ENCODE measurements at regions not wholly inside any gene's neighbourhood (a gene's known extent, or its start where the extent isn't known, plus 50 kb on each side); places are given as distances from the start of the nearest gene placed in this dataset.

DNA sequence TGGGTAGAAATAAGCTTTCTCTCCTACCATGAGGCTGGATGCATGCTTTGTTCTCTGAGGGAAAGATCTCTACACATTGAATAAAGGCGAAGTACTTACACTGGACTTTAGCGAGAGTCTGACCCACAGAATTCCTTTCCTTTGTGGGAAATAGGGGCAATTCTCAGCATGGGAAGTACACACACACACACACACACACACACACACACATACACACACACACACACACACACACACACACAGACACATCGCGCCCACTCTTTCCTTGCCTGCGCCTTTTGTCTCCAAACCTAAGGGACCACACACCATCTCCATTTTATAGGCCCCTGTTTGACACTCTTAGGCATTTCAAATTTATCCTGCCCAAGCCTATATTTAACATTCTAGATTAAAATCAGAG is 83.8 kb downstream of the LUZP4 start:
- intact Hi-C loops (cut with micrococcal nuclease; ENCODE audit: unreplicated experiment), result no loop called here
- CTCF ChIA-PET, result no interaction called here
- no peaks in the 10 kb centered on the region for H3K27me3 Mint-ChIP-seq (ENCODE audit: unreplicated experiment)
- TF ChIP-seq, protein P1, sequence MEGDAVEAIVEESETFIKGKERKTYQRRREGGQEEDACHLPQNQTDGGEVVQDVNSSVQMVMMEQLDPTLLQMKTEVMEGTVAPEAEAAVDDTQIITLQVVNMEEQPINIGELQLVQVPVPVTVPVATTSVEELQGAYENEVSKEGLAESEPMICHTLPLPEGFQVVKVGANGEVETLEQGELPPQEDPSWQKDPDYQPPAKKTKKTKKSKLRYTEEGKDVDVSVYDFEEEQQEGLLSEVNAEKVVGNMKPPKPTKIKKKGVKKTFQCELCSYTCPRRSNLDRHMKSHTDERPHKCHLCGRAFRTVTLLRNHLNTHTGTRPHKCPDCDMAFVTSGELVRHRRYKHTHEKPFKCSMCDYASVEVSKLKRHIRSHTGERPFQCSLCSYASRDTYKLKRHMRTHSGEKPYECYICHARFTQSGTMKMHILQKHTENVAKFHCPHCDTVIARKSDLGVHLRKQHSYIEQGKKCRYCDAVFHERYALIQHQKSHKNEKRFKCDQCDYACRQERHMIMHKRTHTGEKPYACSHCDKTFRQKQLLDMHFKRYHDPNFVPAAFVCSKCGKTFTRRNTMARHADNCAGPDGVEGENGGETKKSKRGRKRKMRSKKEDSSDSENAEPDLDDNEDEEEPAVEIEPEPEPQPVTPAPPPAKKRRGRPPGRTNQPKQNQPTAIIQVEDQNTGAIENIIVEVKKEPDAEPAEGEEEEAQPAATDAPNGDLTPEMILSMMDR (IDR thresholded peaks at IDR 0.05; ENCODE audit: unreplicated experiment), result no peak
- no peaks in the 10 kb centered on the region for H3K9me3 Mint-ChIP-seq (ENCODE audit: low read depth, unreplicated experiment)
- no peak overlapping the region for H3K4me3 Mint-ChIP-seq (ENCODE audit: low read depth, unreplicated experiment)
- H3K4me1 Mint-ChIP-seq (ENCODE audit: low read depth, unreplicated experiment), result peaks cover 11% of the 10 kb centered on the region
- DNase-seq, result no peak
- no peak overlapping the region for H3K27ac Mint-ChIP-seq (ENCODE audit: unreplicated experiment)
- no peaks in the 10 kb centered on the region for H3K36me3 Mint-ChIP-seq (ENCODE audit: insufficient read depth, unreplicated experiment)
- no TSS peak for BruUV-seq (replicated peaks)

DNA sequence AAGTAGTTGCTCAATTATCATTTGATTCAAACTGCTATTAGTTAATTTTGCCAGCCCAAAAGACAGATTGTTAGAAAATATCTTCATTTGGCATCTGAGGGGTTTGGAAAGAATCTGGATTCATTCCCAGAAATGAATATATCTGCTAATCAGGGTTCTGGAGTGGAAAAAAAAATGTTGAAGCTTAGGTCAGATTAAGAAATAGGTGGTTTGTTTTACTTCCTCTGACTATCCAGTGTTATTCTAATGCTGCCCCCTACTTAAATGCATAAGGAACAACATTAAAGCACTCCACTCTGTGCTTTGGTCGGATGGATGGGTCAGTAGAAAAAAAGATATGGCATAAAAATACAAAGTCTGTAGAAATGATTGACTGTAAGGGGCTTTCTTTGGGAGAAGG is 89.0 kb downstream of the LUZP4 start:
- Mint-ChIP-seq H3K4me3 (ENCODE audit: low read depth, unreplicated experiment) (no peak overlapping the region), H3K36me3 (ENCODE audit: insufficient read depth, unreplicated experiment) (no peaks in the 10 kb centered on the region), H3K27me3 (ENCODE audit: unreplicated experiment) (no peaks in the 10 kb centered on the region), H3K4me1 (ENCODE audit: low read depth, unreplicated experiment) (no peaks in the 10 kb centered on the region), H3K27ac (ENCODE audit: unreplicated experiment) (no peak overlapping the region), H3K9me3 (ENCODE audit: low read depth, unreplicated experiment) (no peaks in the 10 kb centered on the region)
- no peak for DNase-seq
- intact Hi-C loops (cut with micrococcal nuclease; ENCODE audit: unreplicated experiment), result no loop called here
- BruUV-seq (replicated peaks), result no TSS peak
- TF ChIP-seq, protein P1 (IDR thresholded peaks at IDR 0.05; ENCODE audit: unreplicated experiment), result no peak
- CTCF ChIA-PET, result no interaction called here

DNA sequence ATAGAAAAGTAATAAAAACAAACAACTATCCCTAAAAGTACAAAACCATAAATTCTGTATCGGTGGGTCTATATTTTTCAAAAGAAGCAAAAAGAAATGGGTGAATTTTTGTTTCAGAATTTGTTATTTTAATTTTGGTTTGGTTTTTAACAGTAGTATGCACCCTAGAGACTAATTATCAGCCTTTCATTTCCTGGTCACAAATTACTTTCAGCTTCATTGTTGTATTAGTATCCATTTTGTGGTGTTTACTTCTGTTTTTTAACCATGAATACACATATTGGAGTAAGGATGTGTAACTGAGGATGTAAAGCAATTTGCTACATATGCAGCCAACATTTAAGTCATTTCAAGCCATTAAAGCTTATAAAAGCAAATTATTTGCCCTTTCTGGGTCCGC is 97.8 kb downstream of the LUZP4 start:
- H3K4me3 Mint-ChIP-seq (ENCODE audit: low read depth, unreplicated experiment), result no peak overlapping the region
- no peaks in the 10 kb centered on the region for H3K36me3 Mint-ChIP-seq (ENCODE audit: insufficient read depth, unreplicated experiment)
- H3K9me3 Mint-ChIP-seq (ENCODE audit: low read depth, unreplicated experiment), result no peaks in the 10 kb centered on the region
- DNase-seq, result no peak
- intact Hi-C loops (cut with micrococcal nuclease; ENCODE audit: unreplicated experiment), result no loop called here
- TF ChIP-seq, protein P1 (IDR thresholded peaks at IDR 0.05; ENCODE audit: unreplicated experiment), result no peak
- H3K27me3 Mint-ChIP-seq (ENCODE audit: unreplicated experiment), result no peaks in the 10 kb centered on the region
- no TSS peak for BruUV-seq (replicated peaks)
- no peaks in the 10 kb centered on the region for H3K4me1 Mint-ChIP-seq (ENCODE audit: low read depth, unreplicated experiment)
- CTCF ChIA-PET, result no interaction called here
- H3K27ac Mint-ChIP-seq (ENCODE audit: unreplicated experiment), result no peak overlapping the region

- TF ChIP-seq, protein P1 (IDR thresholded peaks at IDR 0.05; ENCODE audit: unreplicated experiment), result no peak
These were observed 99.4 kb downstream of the LUZP4 start for GRCh38 chrX:115388879-115389278.

More at GRCh38 chrX:115388879-115389278, 99.4 kb downstream of the LUZP4 start:
- no peaks in the 10 kb centered on the region for H3K27me3 Mint-ChIP-seq (ENCODE audit: unreplicated experiment)
- DNase-seq, result no peak
- H3K36me3 Mint-ChIP-seq (ENCODE audit: insufficient read depth, unreplicated experiment), result no peaks in the 10 kb centered on the region
- H3K4me1 Mint-ChIP-seq (ENCODE audit: low read depth, unreplicated experiment), result peaks cover 8% of the 10 kb centered on the region
- no TSS peak for BruUV-seq (replicated peaks)
- intact Hi-C loops (cut with micrococcal nuclease; ENCODE audit: unreplicated experiment), result no loop called here
- H3K27ac Mint-ChIP-seq (ENCODE audit: unreplicated experiment), result no peak overlapping the region
- CTCF ChIA-PET, result interaction anchor here (0.6 kb wide), 1 partner anchor 201 kb away, joined by 3 read pairs; no protein-coding TSS in a partner anchor
- no peak overlapping the region for H3K4me3 Mint-ChIP-seq (ENCODE audit: low read depth, unreplicated experiment)
- H3K9me3 Mint-ChIP-seq (ENCODE audit: low read depth, unreplicated experiment), result no peaks in the 10 kb centered on the region
